OCI-LY1 (cell line): ENCODE measurements at regions not wholly inside any gene's neighbourhood (a gene's known extent, or its start where the extent isn't known, plus 50 kb on each side); places are given as distances from the start of the nearest gene placed in this dataset.

ENCODE experiments used
- H2AFZ ChIP-seq: fragments of 200-600 bp; sonication (generic), shearing (Covaris generic); 2 replicates; pipeline ENCODE4 v1.6.0; 2014; ENCODE audit warnings: antibody characterized with exemption, mild to moderate bottlenecking, low read length
- H3F3A ChIP-seq: fragments of 200-600 bp; sonication (generic), shearing (Covaris generic); 2 replicates; pipeline ENCODE4 v1.6.0; 2014; ENCODE audit warnings: mild to moderate bottlenecking, antibody characterized with exemption, low read length, moderate library complexity; ENCODE audit not compliant: insufficient read depth
- H3K27ac ChIP-seq: fragments of 200-600 bp; sonication (generic); 2 replicates; pipeline ENCODE4 v1.5.1; 2014; ENCODE audit warnings: low read length, mixed run types, mild to moderate bottlenecking, low read depth; ENCODE audit not compliant: poor library complexity, severe bottlenecking
- H3K27me3 ChIP-seq: fragments of 200-600 bp; sonication (generic); 2 replicates; pipeline ENCODE4 v1.6.0; 2014; ENCODE audit warnings: antibody characterized with exemption, mild to moderate bottlenecking, low read length, moderate library complexity; ENCODE audit not compliant: insufficient read depth
- H3K36me3 ChIP-seq: fragments of 200-600 bp; sonication (generic); 2 replicates; pipeline ENCODE4 v1.6.1; 2014; ENCODE audit warnings: mild to moderate bottlenecking, antibody characterized with exemption, low read length, moderate library complexity, mixed read lengths; ENCODE audit not compliant: insufficient read depth
- H3K4me1 ChIP-seq: fragments of 200-600 bp; sonication (generic); 2 replicates; pipeline ENCODE4 v1.5.1; 2014; ENCODE audit warnings: mild to moderate bottlenecking, low read length, moderate library complexity; ENCODE audit not compliant: insufficient read depth, severe bottlenecking
- H3K4me2 ChIP-seq: fragments of 200-600 bp; sonication (generic), shearing (Covaris generic); 2 replicates; pipeline ENCODE4 v1.6.1; 2014; ENCODE audit warnings: low read length
- H3K4me3 ChIP-seq: fragments of 200-600 bp; sonication (generic); 2 replicates; pipeline ENCODE4 v1.5.1; 2014; ENCODE audit warnings: low read length, low read depth, mild to moderate bottlenecking, mixed read lengths; ENCODE audit not compliant: poor library complexity, severe bottlenecking
- H3K79me2 ChIP-seq: fragments of 200-600 bp; shearing (Covaris generic); 2 replicates; pipeline ENCODE4 v1.6.1; 2016; ENCODE audit warnings: mixed run types, low read length, mixed read lengths; ENCODE audit not compliant: insufficient read depth
- H3K9ac ChIP-seq: fragments of 200-600 bp; sonication (generic), shearing (Covaris generic); 2 replicates; pipeline ENCODE4 v1.6.1; 2014; ENCODE audit warnings: mild to moderate bottlenecking, low read length, mixed read lengths
- H3K9me2 ChIP-seq: fragments of 200-600 bp; sonication (generic), shearing (Covaris generic); 2 replicates; pipeline ENCODE4 v1.6.1; 2014; ENCODE audit warnings: low read depth, mild to moderate bottlenecking, low read length, mixed read lengths
- H3K9me3 ChIP-seq: fragments of 200-600 bp; shearing (Covaris generic); 2 replicates; pipeline ENCODE4 v1.6.1; 2014; ENCODE audit warnings: low read length, mixed read lengths
- H4K20me1 ChIP-seq: fragments of 200-600 bp; sonication (generic), shearing (Covaris generic); 2 replicates; pipeline ENCODE4 v1.6.0; 2016; ENCODE audit warnings: mild to moderate bottlenecking, low read length; ENCODE audit not compliant: insufficient read depth
- CTCF ChIP-seq: fragments of 200-600 bp; sonication (generic), shearing (Covaris generic); IDR thresholded peaks from 2 replicates; pipeline ENCODE4 v1.5.1; 2017; ENCODE audit warnings: mild to moderate bottlenecking, antibody characterized with exemption, low read length, moderate library complexity, mixed read lengths
- EZH2 ChIP-seq: fragments of 200-600 bp; sonication (generic), shearing (Covaris generic); IDR thresholded peaks from 2 replicates; pipeline ENCODE4 v1.8.0; 2017; ENCODE audit warnings: borderline replicate concordance, mixed run types, mild to moderate bottlenecking, antibody characterized with exemption, low read length, moderate library complexity, mixed read lengths

DNA sequence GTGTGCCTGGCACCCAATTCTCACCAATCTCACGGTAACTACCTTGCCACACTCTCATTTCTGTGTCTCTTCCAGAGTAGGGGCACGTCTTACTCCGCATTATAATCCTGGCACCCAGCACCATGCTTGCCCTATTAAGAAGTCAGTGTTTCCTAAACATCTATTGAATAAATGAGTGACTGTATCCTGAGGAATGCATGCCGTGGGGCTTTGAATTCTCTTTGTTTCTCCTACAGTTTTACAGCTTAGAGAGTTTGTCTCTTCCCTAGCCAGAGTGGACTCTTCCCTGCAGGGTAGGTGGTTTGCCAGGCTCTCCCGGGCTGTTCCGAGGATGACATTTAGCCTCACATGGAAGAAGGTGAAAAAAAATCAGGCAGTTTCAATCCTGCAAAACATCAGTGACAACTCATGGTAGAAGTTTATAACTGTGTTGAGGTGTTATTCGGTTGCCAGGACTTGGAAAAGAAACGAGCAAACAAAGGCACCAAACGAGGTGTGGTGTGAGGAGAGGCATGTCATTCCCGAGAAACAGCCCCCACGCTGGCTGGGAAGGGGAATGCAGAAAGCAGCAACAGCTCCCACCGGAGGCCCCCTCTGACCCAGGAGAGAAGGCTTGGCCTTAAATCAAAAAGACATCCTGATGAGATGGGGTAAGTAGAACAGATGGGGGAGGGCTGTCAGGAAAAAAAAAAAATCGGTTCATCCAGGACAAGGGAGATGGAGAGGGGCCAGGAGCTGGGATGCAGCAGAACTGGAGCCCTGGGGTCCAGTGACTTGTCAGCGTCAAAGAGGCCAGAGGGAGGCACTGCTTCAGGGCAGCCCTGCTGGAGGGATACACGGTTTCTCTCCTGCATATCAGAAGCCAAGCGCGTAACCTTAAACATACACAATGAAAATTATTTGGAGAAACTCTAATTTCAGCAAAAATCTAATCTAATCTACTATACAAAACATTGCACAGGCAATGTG, 168.4 kb upstream of the ARRDC4 start:
- Histone ChIP-seq H3K4me2 (no peak overlapping the region), H3K9me2 (no peaks in the 10 kb centered on the region), H3K9ac (no peak overlapping the region), H3K79me2 (no peaks in the 10 kb centered on the region), H3K4me3 (no peak overlapping the region), H4K20me1 (no peaks in the 10 kb centered on the region), H2AFZ (no peak overlapping the region), H3K36me3 (no peaks in the 10 kb centered on the region), H3F3A (no peaks in the 10 kb centered on the region), H3K27ac (no peak overlapping the region), H3K9me3 (no peaks in the 10 kb centered on the region), H3K27me3 (no peaks in the 10 kb centered on the region), H3K4me1 (no peaks in the 10 kb centered on the region)
- TF ChIP-seq CTCF (no peak), EZH2 (no peak)

DNA sequence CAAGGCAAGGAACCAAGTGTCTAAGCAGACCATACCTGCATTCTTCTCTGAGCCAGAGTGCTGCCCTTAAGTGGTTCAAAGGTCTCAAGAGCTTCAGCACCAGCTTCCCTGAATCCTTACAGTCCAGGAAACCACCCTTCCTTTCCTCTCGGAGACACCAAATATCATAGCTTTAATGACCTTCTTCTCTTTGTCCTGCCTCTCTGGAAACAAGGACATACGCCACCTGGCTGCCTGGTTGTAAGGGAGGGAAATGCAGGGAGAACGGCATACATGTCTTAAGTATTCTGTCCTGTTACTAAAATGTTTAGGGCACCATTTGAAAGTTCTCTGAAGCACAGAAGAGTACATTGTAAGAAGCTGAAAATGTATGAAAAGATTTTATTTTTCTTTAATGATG, 155.6 kb upstream of the ARRDC4 start:
- H3F3A ChIP-seq, result no peaks in the 10 kb centered on the region
- no peaks in the 10 kb centered on the region for H3K36me3 ChIP-seq
- H3K4me3 ChIP-seq, result no peak overlapping the region
- H3K9me2 ChIP-seq, result no peaks in the 10 kb centered on the region
- H3K79me2 ChIP-seq, result no peaks in the 10 kb centered on the region
- no peak overlapping the region for H3K9ac ChIP-seq
- H4K20me1 ChIP-seq, result no peaks in the 10 kb centered on the region
- TF ChIP-seq EZH2 (no peak), CTCF (no peak)
- H3K4me1 ChIP-seq, result no peaks in the 10 kb centered on the region
- no peak overlapping the region for H2AFZ ChIP-seq
- no peaks in the 10 kb centered on the region for H3K27me3 ChIP-seq
- no peak overlapping the region for H3K4me2 ChIP-seq
- H3K9me3 ChIP-seq, result no peaks in the 10 kb centered on the region
- no peak overlapping the region for H3K27ac ChIP-seq

GRCh38 chr15:97806766-97807165, 153.7 kb upstream of the ARRDC4 start:
- Histone ChIP-seq H3K27me3 (no peaks in the 10 kb centered on the region), H3K79me2 (no peaks in the 10 kb centered on the region), H3K4me1 (no peaks in the 10 kb centered on the region), H3K36me3 (no peaks in the 10 kb centered on the region), H3K27ac (no peak overlapping the region), H4K20me1 (no peaks in the 10 kb centered on the region), H3K4me3 (no peak overlapping the region), H3K9ac (no peak overlapping the region), H3K9me3 (no peaks in the 10 kb centered on the region), H2AFZ (no peak overlapping the region), H3F3A (no peaks in the 10 kb centered on the region), H3K9me2 (no peaks in the 10 kb centered on the region), H3K4me2 (no peak overlapping the region)
- TF ChIP-seq EZH2 (no peak), CTCF (no peak)
